SIG-M5 treated with dmso at 0.1 percent for 504 hours (cell line): ENCODE measurements at regions not wholly inside any gene's neighbourhood (a gene's known extent, or its start where the extent isn't known, plus 50 kb on each side); places are given as distances from the start of the nearest gene placed in this dataset.
"Not testable (repeated sequence)": the region's sequence is repeated elsewhere in the genome, so short reads cannot be mapped to it uniquely, and the experiment has no call there.

Experiments
- DNase-seq: peaks from one replicate; lab custom pipeline; 2025; ENCODE audit not compliant: unreplicated experiment; lab: John Stamatoyannopoulos, UW

DNA sequence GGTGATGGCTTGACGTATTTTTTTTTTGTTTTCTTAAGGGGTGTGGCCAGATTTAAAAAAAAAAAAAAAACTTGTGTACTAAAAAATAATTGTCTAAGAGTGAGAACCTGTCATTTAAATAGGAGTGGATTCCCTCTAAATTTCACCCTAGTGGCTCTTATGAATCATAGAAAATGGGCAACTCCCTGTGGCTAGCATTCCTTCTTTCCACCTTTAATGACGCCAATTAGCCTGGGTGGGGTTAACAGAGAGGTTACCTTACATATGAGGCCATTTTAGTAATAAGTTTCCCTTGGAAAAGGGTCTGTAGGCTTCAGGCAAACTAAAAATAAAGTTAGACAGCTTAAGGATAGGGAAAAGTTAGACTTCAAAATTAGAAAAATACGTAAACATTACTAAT, 223.5 kb upstream of the FAM241A start:
- no peak for DNase-seq

DNA sequence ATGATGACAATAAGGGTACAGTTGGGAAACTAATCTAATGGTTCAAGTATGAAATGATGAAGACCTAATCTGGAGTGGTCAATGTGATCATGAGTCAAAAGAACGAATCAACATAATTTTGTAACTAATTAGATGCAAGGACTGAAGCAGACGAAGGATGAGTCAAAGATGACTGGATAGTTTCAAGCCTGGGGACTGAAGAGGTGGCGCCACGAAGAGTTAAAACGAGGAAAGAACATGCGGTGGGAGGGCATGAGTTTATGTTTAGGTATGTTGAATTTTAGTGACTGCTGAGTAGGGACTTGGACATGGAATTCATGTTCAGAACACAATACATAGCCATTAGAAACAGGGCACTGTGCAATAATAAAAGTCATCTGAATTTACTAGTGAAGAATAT, 221.5 kb upstream of the FAM241A start:
- no peak for DNase-seq

DNA sequence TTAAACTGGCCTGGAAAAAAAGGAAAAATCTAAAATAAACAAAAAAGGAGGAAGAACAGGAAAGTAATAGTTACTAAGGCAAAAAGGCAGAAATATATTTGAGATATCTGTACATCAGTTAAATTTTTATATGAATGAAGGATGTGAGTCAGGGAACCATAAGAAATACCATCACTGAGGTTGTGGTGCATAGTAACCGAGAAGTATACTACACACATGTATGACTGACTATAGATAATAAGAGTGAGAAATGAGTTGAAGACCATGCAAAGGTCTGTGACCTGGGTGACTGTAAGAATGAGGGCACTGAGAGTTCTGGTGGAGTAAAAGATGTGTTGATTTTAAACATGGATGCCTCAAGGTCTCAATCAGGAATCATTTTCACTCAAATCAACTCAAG, 220.6 kb upstream of the FAM241A start:
- DNase-seq: no peak

DNA sequence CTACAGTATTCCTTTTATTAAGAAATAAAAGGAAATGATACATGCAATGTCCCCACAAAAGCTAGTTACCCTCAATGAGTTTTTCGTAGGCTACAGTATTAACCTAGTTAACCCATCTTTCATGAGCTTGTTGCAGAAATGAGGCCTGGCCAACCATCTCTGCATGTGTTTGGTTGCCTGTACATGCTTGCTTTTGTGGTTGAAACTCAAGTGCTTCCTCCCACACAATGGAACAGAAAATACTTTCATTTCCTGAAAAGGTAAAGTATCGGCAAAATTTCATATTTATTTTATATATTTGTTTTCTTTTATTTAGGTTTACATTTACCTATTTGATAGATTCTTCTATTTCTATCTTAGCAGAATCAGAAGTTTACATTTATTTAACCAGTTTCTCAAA, 214.6 kb upstream of the FAM241A start:
- peak; percentile 56 for DNase-seq

DNA sequence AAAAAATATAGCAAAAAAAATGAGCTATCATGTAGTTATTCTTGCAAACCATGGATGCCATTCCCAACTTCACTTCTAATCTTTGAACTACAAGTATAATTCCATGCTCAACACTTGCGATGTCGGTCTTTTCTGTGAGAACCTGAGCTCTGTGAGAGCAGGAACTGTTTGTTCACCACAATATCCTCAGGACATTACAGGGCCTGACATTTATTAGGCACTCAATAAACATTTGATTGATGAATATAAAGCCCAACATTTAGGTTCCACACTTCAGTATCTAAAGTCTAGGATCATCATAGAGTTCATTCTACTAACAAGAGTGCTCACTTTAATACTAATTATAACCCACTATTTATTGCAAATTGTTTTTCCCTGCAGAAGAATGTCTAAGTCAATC, 211.6 kb upstream of the FAM241A start:
- DNase-seq: no peak

DNA sequence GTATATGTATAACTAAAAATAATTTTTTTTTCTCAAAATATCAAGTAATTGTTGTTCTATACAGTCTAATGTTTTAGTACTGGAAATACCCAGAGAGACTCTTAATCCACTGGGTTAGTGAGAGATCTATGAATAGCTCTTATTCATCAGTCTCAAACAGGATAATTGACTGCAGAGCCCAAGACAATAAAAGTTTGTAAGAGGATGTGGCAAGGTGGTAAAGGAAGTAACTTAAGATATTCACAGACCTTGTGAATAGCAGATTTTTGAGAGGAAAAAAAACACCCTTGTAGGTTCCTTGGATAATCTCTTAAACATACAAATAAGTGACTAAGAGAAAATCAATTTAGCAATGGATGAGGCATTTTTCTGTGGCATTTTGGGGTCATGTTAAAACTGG, 210.9 kb upstream of the FAM241A start:
- DNase-seq: no peak

DNA sequence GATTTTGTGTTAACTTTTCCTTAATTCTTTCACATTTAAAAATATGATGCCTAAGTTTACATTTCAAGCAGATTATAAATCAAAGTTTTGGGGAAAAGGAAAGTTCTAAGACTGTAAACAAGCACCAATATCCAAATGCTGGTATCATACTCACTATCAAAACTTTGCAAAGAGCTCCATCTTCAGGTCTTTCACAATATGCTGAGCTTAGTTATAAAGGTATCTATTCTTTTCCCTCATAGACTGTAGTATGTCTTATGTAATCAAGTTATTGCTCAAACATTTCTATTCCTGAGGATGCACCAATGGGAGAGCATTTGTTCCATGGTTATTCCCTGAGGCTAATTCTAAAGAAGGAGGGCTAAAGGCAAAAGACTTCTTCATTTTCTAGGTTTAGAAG, 207.9 kb upstream of the FAM241A start:
- DNase-seq: peak; percentile 59

DNA sequence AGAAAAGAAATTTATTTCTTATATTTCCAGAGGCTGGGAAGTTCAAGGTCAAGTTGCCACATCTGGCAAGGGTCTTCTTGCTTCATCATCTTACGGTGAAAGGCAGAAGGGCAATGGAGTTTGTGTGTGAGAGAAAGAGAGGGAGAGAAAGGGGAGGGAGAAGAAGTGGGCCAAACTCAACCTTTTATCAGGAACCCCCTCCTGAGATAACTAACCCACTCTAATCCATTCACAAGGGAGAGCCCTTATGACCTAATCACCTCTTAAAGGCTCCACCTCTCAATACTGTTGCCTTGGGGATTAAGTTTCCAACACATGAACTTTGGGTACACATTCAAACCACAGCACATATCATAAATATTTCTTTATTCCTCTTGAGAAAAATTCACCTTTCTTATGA, 203.3 kb upstream of the FAM241A start:
- DNase-seq: no peak

DNA sequence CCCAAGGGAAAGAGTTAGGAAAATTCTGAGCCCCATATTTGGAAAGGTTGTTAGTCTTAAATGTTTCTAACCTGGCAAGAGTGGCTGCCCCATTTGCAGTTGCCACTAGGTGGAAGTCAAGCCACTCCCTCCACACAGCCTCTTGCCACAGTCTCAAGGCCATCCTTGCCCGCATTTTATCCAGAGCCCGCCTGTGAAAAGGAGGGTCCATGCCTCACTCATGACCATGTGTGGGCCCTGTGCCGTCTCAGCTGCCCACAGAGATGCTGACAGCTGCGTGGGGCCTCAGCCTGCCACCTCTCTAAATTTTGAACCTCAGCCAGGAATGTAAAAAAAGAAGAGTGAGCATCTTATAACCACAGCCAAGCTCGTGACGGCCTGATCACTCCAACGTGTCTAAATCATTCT, 201.5 kb upstream of the FAM241A start:
- peak; percentile 19 for DNase-seq

DNA sequence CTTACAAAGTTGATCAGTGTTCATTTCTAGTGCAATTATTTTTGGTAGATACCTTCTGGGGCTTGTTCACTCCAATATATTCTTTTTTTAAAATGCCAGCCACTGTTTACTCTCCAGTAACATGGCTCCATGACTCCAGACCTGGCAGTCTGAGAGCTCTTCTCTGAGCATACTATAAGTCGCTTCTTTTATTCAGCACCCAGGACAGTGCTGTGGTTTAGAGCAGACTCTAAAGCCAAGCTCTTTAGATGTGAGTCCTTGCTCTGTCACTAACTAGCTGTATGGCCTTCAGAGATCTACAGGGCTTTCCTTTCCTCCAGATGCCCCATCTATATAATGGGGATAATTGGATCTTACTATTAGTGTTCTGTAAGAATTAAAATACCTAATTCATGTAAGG, 200.2 kb upstream of the FAM241A start:
- DNase-seq: no peak

DNA sequence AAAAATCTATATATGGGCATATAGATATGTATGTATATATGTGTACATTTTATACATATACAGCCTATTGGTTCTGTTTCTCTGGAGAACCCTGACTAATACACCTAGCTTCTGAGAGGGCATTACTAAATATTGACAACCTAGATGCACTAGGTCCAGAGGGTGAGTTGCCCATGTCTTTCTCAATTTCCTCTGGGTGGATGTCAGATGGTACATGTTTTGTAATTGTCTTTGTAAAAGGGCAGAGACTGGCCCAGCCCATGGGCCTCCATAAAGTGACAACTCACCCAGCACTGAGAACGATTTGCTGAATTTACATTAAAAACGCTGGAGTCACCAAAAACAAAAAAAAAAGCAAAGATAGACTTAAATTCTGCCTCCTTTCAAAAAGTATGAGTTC, 198.5 kb upstream of the FAM241A start:
- DNase-seq: no peak

DNA sequence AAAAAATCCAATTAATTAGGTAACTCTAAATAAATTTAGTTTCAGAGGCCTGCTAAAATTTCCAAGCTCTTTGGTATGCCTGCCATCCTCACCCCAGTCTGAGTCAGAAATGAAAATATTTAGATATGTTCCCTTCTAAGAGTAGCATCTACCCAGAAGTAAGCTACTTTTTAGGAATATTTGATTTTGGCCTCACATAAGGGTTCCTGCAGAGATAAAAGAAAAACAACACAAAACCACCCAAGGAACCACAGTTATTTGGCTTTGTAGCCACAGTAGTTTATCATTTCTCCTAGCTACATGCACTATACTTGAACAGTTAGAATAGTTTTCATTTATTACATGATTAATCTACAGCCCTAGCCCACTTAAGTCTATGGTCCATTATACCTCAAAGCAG, 192.6 kb upstream of the FAM241A start:
- no peak for DNase-seq

DNA sequence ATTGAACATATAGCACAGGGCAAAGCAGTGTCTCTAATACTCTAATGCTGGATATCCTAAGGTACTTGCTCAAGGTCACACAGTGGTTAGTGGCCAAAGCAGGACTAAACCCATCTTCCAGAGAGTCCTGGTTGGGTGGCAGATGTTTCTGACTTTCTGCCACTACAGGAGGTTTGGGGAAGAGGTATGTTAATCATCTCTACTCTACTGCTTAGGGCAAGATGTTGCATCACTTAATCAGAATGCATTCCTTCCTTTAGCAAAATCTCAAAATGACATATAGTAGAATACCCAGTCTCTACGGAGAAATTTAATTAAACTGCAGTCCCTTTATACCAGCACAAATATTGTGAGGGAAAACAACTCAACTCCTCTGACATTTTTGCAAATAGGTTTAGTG, 190.7 kb upstream of the FAM241A start:
- no peak for DNase-seq

DNA sequence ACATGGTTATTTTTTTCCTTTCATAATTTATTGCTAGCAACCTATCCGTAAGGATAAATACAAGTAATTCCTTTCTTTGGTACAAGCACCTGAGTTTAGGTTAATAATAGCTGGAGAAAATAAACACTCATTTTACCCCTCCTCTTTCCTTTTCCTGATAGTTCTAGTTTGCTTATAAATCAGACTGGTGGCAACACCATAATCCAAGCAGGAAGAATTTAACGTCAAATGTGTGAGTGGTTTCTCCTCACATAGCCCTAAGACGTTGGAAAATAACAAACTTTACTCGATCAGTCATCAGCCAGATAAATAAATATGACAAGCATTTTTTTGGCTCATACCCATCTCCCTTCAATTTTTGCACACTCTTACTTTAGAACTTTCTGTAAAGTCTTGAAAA, 190.3 kb upstream of the FAM241A start:
- DNase-seq: no peak

DNA sequence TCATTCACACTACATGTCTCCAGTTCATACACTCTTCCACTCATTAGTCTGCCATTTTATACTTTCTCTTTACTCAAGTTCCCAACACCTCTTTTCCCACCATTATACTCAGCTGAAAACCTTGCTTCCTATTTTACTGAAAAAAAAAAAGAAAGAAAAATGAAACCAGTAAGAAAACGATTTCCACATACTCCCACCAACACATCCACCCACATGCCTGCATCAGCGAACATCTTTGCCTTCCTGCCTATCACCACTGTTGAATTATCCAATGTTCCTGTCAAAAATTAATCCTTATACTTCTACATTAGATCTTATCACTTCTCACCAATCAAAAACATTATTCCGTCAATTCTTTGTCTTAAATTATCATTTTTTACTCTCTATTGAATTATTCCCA, 188.1 kb upstream of the FAM241A start:
- DNase-seq: no peak

DNA sequence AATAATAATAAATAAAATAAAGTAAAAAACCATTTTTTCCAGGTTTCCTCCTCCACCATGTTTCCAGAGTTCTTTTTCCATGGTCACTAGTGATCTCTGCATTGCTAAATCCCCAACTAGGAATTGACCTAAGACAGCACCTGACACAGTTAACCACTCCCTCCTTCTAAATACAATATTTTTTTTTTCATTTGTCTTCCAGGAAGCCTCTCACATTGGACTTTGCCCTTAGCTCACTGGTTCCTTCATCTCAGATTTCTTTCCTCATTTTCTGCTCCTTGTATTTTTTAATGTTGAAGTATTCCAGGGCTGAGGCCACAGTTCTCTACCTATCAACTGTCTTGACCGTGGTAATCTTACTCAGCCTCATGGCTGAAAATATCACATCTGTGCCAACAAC, 187.3 kb upstream of the FAM241A start:
- no peak for DNase-seq

DNA sequence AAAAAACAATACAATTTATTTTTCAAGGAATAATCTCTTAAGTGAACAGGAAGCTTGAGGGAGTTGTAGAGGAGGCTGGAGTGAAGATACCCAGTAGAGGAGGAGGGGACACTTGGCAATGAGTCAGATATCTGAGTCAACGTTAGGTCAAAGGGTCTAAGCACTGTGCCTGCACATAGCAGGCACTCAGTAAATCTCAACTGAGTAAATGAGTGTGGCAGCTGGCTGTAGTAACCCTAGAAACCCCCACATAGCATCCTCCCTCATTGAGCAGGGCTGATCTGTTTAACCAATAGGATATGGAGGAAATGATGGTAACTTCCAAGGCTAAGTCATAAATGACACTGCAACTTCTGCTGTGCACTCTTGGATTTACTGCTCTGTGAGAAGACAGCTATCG, 186.0 kb upstream of the FAM241A start:
- DNase-seq: no peak

DNA sequence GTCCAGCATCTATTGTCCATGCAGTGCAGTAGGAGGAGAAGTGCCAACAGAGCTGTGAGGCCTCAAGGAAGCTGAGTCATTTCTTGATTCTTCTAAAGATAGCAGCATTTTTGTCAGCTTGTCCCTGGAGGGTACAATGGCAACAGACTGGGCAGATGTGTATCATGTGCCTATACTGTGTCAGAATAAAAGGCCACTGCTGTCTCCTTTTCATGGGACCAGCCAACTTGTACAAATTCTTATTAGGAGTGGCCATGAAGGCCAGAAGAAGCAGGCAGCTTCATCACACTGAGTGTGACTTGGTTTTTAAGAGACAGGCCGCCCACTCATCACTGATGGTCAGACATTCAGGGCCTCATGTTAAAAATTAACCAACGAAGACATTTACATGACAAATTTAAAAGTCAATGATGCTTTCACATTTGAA, 185.0 kb upstream of the FAM241A start:
- DNase-seq: peak; percentile 20

DNA sequence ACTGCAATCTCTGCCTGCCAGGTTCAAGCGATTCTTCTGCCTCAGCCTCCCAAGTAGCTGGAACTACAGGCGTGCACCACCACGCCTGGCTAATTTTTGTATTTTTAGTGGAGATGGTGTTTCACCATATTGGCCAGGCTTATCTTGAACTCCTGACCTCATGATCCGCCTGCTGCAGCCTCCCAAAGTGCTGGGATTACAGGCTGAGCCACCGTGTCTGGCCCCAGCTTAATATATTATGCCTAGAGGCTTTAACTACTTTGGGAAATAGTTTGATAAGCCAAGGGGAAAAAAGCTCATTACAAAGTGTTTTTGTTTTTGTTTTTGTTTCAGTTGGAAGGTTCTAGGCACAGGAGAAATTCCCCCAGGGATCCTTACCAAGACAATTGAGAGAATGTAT, 184.2 kb upstream of the FAM241A start:
- DNase-seq: not testable (repeated sequence)

DNA sequence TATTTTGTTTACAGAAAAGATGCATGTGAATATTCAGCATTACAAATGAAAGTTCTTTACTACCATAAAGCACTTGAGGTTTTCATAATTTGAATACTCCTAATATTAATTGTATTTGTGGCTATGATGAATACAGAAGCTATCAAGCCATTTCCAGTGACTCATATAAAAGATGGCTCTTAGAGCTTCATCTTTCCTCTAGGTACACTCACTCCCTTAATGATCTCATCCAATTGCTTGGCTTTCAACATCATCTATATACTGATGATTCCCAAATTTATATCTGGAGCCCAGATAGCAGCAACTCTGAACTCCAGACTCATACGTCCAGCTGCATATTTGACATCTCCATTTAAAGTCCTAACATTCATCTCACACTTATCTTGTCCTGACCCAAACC, 183.4 kb upstream of the FAM241A start:
- no peak for DNase-seq

DNA sequence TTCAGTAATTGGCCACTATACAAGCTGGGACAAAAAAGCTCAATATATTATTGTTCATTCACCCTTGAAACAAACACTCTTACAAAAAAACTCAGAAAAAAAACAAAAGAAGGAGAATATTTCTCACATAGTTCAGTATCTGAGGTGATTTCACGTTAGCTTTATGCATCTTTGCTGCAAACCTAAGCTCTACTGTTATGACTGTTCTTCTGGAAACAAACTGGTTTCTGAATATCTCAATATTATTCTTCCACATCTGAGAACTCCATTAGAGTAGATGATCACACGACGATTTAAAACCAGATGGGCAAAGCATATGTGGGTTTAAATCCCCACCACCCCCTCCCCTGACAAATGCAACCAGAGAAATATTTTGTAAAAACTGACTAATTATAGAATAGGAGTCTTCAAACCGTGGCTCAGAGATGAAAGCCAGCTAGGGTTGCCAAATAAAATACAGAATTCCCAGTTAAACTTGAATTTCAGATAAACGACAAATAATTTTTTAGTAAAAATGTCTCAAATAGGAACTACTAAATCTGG, 182.0 kb upstream of the FAM241A start:
- no peak for DNase-seq

DNA sequence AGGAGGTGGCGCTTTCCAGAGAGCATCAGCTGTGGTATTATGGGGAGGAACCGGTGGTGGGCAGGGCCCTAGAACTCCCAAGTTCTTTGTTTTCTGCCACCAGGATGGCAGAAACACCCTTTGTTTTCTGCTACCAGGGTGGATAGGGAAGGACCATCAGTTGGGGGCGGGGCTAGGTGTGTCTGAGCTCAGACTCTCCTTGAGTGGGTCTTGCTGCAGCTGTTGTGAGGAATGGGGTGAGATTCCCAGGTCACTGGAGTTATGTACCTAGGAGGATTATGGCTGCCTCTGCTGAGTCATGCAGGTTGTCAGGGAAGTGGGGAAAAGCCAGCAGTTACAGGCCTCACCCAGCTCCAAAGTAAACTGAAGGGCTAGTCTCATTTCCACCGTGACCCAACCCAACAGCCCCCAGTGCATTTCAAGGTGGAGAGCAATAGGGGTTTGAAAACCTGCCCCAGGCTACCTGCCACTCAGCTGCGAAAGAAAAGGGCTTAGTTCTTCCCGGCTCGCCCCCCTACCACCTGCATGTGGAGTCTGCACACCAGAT, 167.8 kb upstream of the FAM241A start:
- no peak for DNase-seq

DNA sequence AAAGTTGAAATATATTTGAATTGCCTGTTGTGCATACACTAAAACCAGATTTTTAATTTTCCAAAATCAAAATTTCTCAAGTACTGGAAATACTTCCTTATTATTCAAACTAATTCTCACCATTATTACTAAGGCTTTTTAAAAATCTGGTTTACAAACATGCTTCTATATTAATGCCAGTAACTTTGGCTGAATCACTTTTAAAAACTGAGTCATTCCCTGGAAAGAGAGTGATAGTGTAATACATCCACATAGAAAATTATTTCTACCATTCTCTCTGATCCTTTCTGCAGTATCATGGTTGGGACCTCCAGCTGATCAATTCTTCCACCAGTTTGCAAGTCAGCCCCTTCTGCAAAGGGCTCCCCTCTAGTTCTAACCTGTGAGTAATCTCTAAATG, 165.3 kb upstream of the FAM241A start:
- DNase-seq: no peak

DNA sequence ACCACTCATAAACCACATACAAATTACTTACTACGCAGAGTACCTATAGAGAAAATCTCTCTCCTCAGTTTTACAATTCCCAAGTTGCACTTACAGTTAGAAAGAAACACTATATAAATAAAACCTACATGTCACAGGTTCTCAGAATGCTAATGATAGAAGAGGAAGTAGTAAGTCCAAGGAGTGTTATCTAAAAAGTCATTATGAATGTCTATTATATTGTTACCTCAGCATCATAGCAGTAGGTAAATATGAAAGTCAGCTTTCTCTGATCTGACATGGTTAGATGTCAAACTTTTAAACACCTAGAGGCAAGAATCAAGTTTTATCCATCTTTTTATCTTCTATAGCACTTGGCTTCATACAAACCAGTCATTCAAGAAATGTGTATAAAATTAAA, 163.2 kb upstream of the FAM241A start:
- DNase-seq: no peak
